WERI-Rb-1 (cell line): ENCODE measurements at regions not wholly inside any gene's neighbourhood (a gene's known extent, or its start where the extent isn't known, plus 50 kb on each side); places are given as distances from the start of the nearest gene placed in this dataset.

Source experiments
- DNase-seq: peaks from one replicate; pipeline ENCODE4 v3.0.0-alpha.2; 2020
- H3K27ac ChIP-seq: fragments of 250-450 bp; sonication (Bioruptor Pico); 2 replicates; pipeline ENCODE4 v1.5.1; 2020; ENCODE audit warnings: mild to moderate bottlenecking, moderate library complexity
- H3K27me3 ChIP-seq: fragments of 250-450 bp; sonication (Bioruptor Pico); 2 replicates; pipeline ENCODE4 v1.5.1; 2021; ENCODE audit warnings: mild to moderate bottlenecking, low read depth, moderate library complexity; ENCODE audit not compliant: insufficient read depth, severe bottlenecking
- H3K36me3 ChIP-seq: fragments of 250-450 bp; sonication (Bioruptor Pico); 2 replicates; pipeline ENCODE4 v1.5.1; 2020; ENCODE audit warnings: mild to moderate bottlenecking, moderate library complexity
- H3K4me3 ChIP-seq: 2 replicates; pipeline ENCODE4 v1.5.1; 2011; ENCODE audit warnings: low read depth, mild to moderate bottlenecking, control low read depth, low read length
- H3K9me3 ChIP-seq: fragments of 250-450 bp; sonication (Bioruptor Pico); 2 replicates; pipeline ENCODE4 v1.5.1; 2021; ENCODE audit warnings: mild to moderate bottlenecking, moderate library complexity; ENCODE audit not compliant: severe bottlenecking
- TF ChIP-seq, protein P1 (sequence below): IDR thresholded peaks from 2 replicates; pipeline ENCODE4 v1.5.1; 2011; ENCODE audit warnings: low read depth, mild to moderate bottlenecking, control low read depth, inconsistent platforms, low read length

DNA sequence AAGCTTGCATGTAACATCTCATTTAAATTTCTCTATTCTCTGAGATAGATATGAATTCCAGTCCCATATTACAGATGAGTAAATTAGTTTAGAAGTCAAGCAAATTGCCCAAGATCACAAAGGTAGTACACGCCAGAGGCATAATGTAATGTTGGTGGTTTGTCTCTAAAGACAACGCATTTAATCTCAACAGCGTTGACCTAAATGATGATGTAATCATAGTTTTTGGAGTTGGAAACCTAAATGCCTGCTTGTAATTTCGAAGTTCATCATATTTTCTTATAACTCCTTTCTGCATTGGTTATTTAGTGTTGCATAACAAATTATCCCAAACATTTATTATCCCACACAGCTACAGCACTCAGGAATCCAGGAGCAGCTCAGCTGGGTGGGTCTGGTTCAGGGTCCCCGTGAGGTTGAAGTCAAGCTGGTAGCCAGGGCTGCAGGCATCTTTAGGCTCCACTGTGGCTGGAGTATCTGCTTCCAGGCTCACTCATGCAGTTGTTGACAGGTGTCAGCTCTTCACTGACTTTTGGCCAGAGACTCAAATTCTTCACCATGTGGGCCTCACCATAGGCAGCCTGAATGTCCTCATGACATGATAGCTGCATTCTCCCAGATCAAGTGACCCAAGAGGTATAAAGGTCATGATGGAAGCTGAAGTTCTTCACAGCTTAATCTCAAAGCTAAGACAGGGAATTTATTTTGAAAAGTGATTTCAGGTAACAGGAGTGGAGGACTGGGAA, 122.0 kb upstream of the SPTLC3 start:
- TF ChIP-seq, protein P1, sequence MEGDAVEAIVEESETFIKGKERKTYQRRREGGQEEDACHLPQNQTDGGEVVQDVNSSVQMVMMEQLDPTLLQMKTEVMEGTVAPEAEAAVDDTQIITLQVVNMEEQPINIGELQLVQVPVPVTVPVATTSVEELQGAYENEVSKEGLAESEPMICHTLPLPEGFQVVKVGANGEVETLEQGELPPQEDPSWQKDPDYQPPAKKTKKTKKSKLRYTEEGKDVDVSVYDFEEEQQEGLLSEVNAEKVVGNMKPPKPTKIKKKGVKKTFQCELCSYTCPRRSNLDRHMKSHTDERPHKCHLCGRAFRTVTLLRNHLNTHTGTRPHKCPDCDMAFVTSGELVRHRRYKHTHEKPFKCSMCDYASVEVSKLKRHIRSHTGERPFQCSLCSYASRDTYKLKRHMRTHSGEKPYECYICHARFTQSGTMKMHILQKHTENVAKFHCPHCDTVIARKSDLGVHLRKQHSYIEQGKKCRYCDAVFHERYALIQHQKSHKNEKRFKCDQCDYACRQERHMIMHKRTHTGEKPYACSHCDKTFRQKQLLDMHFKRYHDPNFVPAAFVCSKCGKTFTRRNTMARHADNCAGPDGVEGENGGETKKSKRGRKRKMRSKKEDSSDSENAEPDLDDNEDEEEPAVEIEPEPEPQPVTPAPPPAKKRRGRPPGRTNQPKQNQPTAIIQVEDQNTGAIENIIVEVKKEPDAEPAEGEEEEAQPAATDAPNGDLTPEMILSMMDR = no peak
- no peaks in the 10 kb centered on the region for H3K36me3 ChIP-seq
- no peak for DNase-seq
- H3K27me3 ChIP-seq = no peaks in the 10 kb centered on the region
- H3K4me3 ChIP-seq = no peak overlapping the region
- no peak overlapping the region for H3K27ac ChIP-seq
- no peaks in the 10 kb centered on the region for H3K9me3 ChIP-seq

DNA sequence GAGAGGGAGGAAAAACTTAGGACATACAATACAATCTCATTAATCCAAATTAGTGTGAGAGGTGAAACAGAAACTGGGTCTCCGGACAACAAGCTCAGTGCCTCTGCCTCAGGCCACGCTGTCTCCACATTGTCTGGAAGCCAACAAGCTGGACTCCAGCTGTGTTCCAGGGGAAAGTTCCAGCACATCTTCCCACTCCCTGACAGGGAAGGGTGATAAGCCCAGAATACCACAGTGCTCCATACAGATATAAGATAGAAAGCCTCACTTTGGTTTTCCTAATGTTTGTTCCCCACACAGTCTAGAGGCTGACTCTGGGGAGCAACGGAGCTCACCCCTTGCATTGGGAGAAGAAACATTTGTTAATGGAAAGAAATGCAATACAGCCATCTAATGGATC, 117.1 kb upstream of the SPTLC3 start:
- Histone ChIP-seq H3K36me3 (no peaks in the 10 kb centered on the region), H3K9me3 (no peaks in the 10 kb centered on the region), H3K27me3 (no peaks in the 10 kb centered on the region), H3K27ac (no peak overlapping the region), H3K4me3 (no peak overlapping the region)
- no peak for DNase-seq
- TF ChIP-seq, protein P1 = no peak

DNA sequence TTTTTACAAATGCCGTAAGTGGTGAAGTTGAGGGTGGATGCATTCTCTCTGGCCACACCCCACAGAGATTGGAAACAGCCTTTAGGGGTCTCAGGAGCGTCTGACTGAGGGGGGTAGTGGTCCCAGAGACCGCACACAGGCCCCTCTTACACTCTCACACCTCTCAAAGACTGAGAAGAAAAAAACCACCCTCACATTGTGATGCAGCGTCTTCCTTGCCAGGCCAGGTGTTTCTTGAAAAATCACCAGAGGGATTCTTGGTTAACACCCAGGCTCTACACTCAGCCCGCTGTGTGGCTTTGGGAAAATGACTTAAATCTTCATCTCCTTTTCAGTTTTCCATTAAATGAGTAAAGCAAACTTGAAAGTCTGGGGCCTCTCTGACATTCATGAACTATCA, 115.8 kb upstream of the SPTLC3 start:
- H3K9me3 ChIP-seq = no peaks in the 10 kb centered on the region
- no peaks in the 10 kb centered on the region for H3K36me3 ChIP-seq
- H3K27ac ChIP-seq = no peak overlapping the region
- no peak overlapping the region for H3K4me3 ChIP-seq
- H3K27me3 ChIP-seq = no peaks in the 10 kb centered on the region
- DNase-seq = no peak
- TF ChIP-seq, protein P1 = no peak

DNA sequence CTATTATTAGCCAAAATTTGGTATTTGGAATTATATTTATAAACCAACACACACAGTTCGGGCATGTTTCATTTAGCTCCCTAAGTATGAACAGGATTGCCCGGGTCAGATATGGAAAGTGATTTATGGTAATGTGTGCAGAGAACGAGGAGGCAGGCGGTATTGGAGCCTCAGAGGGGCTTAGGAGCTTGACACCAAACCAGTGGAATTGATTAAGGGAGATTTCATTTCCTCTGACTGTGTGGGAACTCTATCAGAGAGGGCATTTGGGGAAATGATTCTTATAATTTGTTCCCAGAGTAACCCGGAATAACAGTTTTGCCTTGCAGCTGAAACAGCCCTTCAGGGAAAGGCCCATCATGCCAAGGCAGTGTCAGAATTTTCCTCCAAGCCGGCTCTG, 115.1 kb upstream of the SPTLC3 start:
- Histone ChIP-seq H3K9me3 (no peaks in the 10 kb centered on the region), H3K27me3 (no peaks in the 10 kb centered on the region), H3K36me3 (no peaks in the 10 kb centered on the region), H3K27ac (no peak overlapping the region), H3K4me3 (no peak overlapping the region)
- TF ChIP-seq, protein P1 = no peak
- no peak for DNase-seq

DNA sequence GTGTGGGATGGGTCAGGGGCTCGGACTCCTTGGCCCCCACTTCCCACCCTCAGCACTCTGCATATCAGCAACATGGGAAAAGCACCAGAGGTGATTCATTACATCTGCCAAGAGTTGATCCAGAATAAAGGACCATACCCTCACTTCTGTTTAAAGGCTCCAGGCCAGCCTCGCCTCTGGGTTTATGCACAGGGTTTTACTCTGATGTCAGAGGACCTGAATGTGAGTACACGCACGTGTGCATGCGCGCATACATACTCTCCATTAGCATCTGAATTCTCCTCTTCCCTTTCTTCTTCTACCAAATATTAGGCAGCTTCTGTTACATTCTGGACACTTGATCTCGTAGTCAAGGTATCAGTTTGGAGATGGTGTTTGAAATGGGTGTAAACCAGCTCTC, 114.7 kb upstream of the SPTLC3 start:
- Histone ChIP-seq H3K9me3 (no peaks in the 10 kb centered on the region), H3K27ac (no peak overlapping the region), H3K4me3 (no peak overlapping the region), H3K36me3 (no peaks in the 10 kb centered on the region), H3K27me3 (no peaks in the 10 kb centered on the region)
- TF ChIP-seq, protein P1 = no peak
- DNase-seq = no peak

DNA sequence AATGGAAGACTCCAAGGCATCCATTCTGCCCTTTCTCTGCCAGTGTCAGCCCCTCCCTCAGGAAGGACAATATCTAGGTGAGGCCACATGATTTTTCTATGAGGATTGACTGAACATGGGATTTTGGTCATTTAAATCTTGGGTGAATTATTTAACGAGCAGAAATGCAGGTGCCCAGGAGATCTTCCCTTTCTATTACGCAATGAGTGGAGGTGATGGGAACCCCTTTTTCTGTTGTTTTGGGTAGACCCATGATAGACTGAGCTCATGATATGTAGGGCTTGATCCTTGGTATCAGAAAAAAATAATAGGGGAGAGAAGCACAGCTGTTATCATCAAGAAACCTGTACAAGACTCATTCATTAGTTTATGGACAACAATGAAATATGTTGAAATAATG, 112.6 kb upstream of the SPTLC3 start:
- no peaks in the 10 kb centered on the region for H3K9me3 ChIP-seq
- TF ChIP-seq, protein P1 = no peak
- no peak overlapping the region for H3K4me3 ChIP-seq
- no peak overlapping the region for H3K27ac ChIP-seq
- no peaks in the 10 kb centered on the region for H3K36me3 ChIP-seq
- H3K27me3 ChIP-seq = no peaks in the 10 kb centered on the region
- DNase-seq = no peak
